ENCODE measurements at regions not wholly inside any gene's neighbourhood (a gene's known extent, or its start where the extent isn't known, plus 50 kb on each side); places are given as distances from the start of the nearest gene placed in this dataset.

- TF ChIP-seq CTCF (IDR thresholded peaks at IDR 0.05) (no peak), POLR2A (IDR thresholded peaks at IDR 0.05) (no peak)
These were observed 84.2 kb downstream of the TTLL2 start for GRCh38 chr6:167409079-167409478.
